AG04450 (cell line): ENCODE measurements at regions not wholly inside any gene's neighbourhood (a gene's known extent, or its start where the extent isn't known, plus 50 kb on each side); places are given as distances from the start of the nearest gene placed in this dataset.

Experiments
- CTCF ChIA-PET: fragments of 300-600, 350-600 bp; formaldehyde crosslinking; extraction: SDS; loops from one replicate; lab custom pipeline; 2022; ENCODE audit warnings: antibody characterized with exemption, inconsistent platforms; lab: Charles Lee
- POLR2A ChIA-PET: fragments of 350-600 bp; formaldehyde crosslinking; extraction: SDS; loops from one replicate; lab custom pipeline; 2021; ENCODE audit warnings: antibody characterized with exemption, inconsistent platforms; lab: Yijun Ruan, JAX
- DNase-seq: peaks from one replicate; pipeline ENCODE4 v3.0.0-alpha.2; 2011; ENCODE audit warnings: low read depth, low spot score
- H3K27ac ChIP-seq: one replicate; pipeline ENCODE4 v1.5.1; 2012; ENCODE audit warnings: low read depth, low read length, control low read depth
- H3K27me3 ChIP-seq: one replicate; pipeline ENCODE4 v1.6.0; 2012; ENCODE audit warnings: low read length; ENCODE audit not compliant: control insufficient read depth, insufficient read depth
- H3K4me3 ChIP-seq: 2 replicates; pipeline ENCODE4 v1.5.1; 2011; ENCODE audit warnings: mild to moderate bottlenecking, low read depth, low read length, control low read depth
- H3K9me3 ChIP-seq: 2 replicates; pipeline ENCODE4 v1.5.1; 2012; ENCODE audit warnings: low read length; ENCODE audit not compliant: control insufficient read depth, insufficient read depth
- TF ChIP-seq, protein P1 (sequence below): IDR thresholded peaks from 2 replicates; pipeline ENCODE4 v1.5.1; 2011; ENCODE audit warnings: low read depth, low read length, control low read depth, inconsistent platforms

DNA sequence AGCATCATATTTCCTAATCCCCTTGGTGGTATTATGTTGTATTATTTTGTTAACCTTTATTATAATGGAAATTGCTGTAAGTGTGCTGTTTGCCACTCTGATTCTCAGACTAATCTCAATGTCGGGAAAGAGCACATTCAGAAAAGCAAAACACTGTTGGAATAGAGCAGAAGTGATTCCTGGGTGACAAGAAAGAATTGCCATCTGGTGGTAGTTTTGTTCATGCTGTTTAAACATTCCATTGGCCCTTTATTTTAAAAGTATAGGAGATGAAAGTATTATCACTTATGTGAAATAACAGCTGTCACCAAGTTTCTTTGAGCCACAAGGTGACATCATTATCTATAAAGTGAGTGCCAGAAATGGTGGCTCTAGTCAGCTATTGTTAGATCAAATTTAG is 301.3 kb upstream of the SGCD start:
- TF ChIP-seq, protein P1, sequence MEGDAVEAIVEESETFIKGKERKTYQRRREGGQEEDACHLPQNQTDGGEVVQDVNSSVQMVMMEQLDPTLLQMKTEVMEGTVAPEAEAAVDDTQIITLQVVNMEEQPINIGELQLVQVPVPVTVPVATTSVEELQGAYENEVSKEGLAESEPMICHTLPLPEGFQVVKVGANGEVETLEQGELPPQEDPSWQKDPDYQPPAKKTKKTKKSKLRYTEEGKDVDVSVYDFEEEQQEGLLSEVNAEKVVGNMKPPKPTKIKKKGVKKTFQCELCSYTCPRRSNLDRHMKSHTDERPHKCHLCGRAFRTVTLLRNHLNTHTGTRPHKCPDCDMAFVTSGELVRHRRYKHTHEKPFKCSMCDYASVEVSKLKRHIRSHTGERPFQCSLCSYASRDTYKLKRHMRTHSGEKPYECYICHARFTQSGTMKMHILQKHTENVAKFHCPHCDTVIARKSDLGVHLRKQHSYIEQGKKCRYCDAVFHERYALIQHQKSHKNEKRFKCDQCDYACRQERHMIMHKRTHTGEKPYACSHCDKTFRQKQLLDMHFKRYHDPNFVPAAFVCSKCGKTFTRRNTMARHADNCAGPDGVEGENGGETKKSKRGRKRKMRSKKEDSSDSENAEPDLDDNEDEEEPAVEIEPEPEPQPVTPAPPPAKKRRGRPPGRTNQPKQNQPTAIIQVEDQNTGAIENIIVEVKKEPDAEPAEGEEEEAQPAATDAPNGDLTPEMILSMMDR = no peak
- Histone ChIP-seq H3K9me3 (no peaks in the 10 kb centered on the region), H3K27ac (no peak overlapping the region), H3K27me3 (no peaks in the 10 kb centered on the region), H3K4me3 (no peak overlapping the region)
- POLR2A ChIA-PET = no interaction called here
- CTCF ChIA-PET = no interaction called here
- DNase-seq = no peak

DNA sequence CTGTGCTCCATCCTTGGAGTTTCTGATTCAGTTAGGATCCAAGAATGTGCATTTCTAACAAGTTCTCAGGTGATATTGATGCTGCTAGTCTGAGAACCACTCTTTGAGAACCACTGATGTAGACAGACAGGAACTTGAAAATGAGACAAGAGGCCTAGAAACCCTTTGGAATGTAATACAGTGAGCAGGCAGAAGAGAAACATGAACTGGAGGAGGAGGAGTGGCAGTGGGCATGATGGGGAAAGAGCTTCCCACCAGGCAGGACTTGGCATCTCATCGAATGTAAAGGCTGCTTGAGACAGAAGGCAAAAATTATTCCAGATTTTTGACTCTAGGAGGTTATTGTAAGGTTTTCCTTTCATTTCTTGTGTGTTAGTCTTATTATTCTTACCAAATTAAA is 295.8 kb upstream of the SGCD start:
- Histone ChIP-seq H3K4me3 (no peak overlapping the region), H3K9me3 (no peaks in the 10 kb centered on the region), H3K27ac (no peak overlapping the region), H3K27me3 (no peaks in the 10 kb centered on the region)
- TF ChIP-seq, protein P1 = no peak
- ChIA-PET CTCF (no interaction called here), POLR2A (no interaction called here)
- no peak for DNase-seq

GRCh38 chr5:156036640-156037039 is 290.3 kb upstream of the SGCD start:
- Histone ChIP-seq H3K27me3 (no peaks in the 10 kb centered on the region), H3K27ac (no peak overlapping the region), H3K4me3 (no peak overlapping the region), H3K9me3 (no peaks in the 10 kb centered on the region)
- TF ChIP-seq, protein P1 = no peak
- POLR2A ChIA-PET = no interaction called here
- CTCF ChIA-PET = no interaction called here
- no peak for DNase-seq

DNA sequence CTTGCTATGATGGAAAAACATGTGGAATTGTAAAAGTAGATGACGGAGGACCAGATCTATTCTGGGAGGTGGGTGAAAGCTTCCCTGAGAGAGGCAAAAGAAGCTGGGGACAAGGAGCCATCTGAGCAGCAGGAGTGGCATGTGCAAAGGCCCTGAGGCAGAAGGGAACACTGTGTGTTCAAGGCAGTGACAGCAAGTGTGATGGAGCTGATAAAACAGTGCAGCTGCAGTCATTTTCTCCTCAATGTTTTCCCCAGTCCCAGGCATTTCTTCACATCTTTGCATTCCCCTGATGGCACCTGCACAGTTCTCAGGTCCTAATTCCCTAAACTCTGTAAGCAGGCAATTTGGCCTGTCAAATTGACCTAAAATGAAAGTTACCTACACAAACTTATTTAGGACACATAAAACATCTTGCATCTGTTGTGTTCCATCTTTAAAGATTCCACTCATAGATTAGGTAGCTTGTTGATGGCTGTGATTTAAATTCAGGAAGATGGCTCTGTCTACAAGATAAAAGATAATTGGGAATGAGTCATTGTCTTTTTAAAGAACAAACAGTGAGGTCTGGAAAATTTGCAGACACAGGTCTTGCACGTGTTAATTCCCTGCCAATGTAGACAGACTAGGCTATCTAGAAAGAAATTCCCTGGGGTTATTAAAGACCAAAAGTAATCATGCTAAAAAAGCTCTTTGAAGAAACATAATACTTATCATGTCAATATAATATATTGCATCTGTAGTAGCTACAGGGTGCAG is 289.6 kb upstream of the SGCD start:
- no peak for DNase-seq
- no peak overlapping the region for H3K4me3 ChIP-seq
- TF ChIP-seq, protein P1 = no peak
- no peaks in the 10 kb centered on the region for H3K27me3 ChIP-seq
- CTCF ChIA-PET = no interaction called here
- no peak overlapping the region for H3K27ac ChIP-seq
- no peaks in the 10 kb centered on the region for H3K9me3 ChIP-seq
- POLR2A ChIA-PET = no interaction called here

- TF ChIP-seq, protein P1 = no peak
- POLR2A ChIA-PET = no interaction called here
- CTCF ChIA-PET = no interaction called here
Measured at GRCh38 chr5:156042726-156043125, 284.2 kb upstream of the SGCD start.

More at GRCh38 chr5:156042726-156043125, 284.2 kb upstream of the SGCD start:
- Histone ChIP-seq H3K27me3 (no peaks in the 10 kb centered on the region), H3K27ac (no peak overlapping the region), H3K9me3 (no peaks in the 10 kb centered on the region), H3K4me3 (no peak overlapping the region)
- DNase-seq = no peak
